PC-9 (cell line): ENCODE measurements at regions not wholly inside any gene's neighbourhood (a gene's known extent, or its start where the extent isn't known, plus 50 kb on each side); places are given as distances from the start of the nearest gene placed in this dataset.

Source experiments
- CTCF ChIP-seq: fragments of 200-600 bp; sonication (generic); conservative IDR thresholded peaks from 2 replicates; pipeline ENCODE4 v1.6.1; 2017; ENCODE audit warnings: mixed run types, antibody characterized with exemption, mild to moderate bottlenecking, moderate library complexity
- EZH2 ChIP-seq: fragments of 200-600 bp; sonication (generic); IDR thresholded peaks from 2 replicates; pipeline ENCODE4 v1.8.0; 2017; ENCODE audit warnings: antibody characterized with exemption, low read depth

- TF ChIP-seq EZH2 (no peak), CTCF (no peak)
These were observed 119.4 kb downstream of the IRX1 start for GRCh38 chr5:3715062-3715461.
